ENCODE measurements at regions not wholly inside any gene's neighbourhood (a gene's known extent, or its start where the extent isn't known, plus 50 kb on each side); places are given as distances from the start of the nearest gene placed in this dataset.

- Histone ChIP-seq H2AFZ (ENCODE audit: low read depth, low read length, poor library complexity, severe bottlenecking) (no peak overlapping the region), H4K20me1 (ENCODE audit: insufficient read depth) (no peaks in the 10 kb centered on the region; the same call in 1 of the 2 replicates), H3K27me3 (ENCODE audit: insufficient read depth, low read length) (peaks cover 28% of the 10 kb centered on the region), H3K36me3 (ENCODE audit: control insufficient read depth in 1 of 2, insufficient read depth in 2 of 2, low read length in 2 of 2) (no peaks in the 10 kb centered on the region), H3K4me3 (replicated peaks in 1 of 2; ENCODE audit: low read depth in 1 of 2, low read length in 2 of 2) (no peak overlapping the region), H3K9ac (ENCODE audit: low read length) (no peak overlapping the region), H3K27ac (ENCODE audit: low read depth, low read length) (no peak overlapping the region), H3K9me3 (ENCODE audit: control insufficient read depth in 1 of 2, insufficient read depth in 1 of 2, low read depth in 1 of 2, low read length in 2 of 2) (no peaks in the 10 kb centered on the region), H3K4me1 (ENCODE audit: control insufficient read depth in 1 of 2, insufficient read depth in 2 of 2, low read length in 2 of 2) (no peaks in the 10 kb centered on the region), H3K79me2 (ENCODE audit: insufficient read depth, low read length) (no peaks in the 10 kb centered on the region), H3K4me2 (ENCODE audit: low read length) (no peak overlapping the region), H3K9me2 (ENCODE audit: insufficient read depth) (no peaks in the 10 kb centered on the region)
- ChIA-PET CTCF (no interaction called here), POLR2A (no interaction called here), RAD21 (ENCODE audit: low non-redundant PET in 1 of 2, low total read pairs in 2 of 2, uncharacterized antibody in 2 of 2, unreplicated experiment in 2 of 2) (no interaction called here)
- ATAC-seq (no peak), DNase-seq (ENCODE audit: low read depth, low spot score) (no peak)
- no TSS peak for BruUV-seq (replicated peaks)
- TF ChIP-seq POLR2A (IDR thresholded peaks at IDR 0.05; ENCODE audit: borderline replicate concordance, extremely low read depth, insufficient read depth, insufficient read length) (no peak), TCF7L2 (IDR thresholded peaks at IDR 0.05; ENCODE audit: borderline replicate concordance, extremely low read depth, insufficient read depth, insufficient read length) (no peak), CEBPB (IDR thresholded peaks at IDR 0.05; ENCODE audit: low read depth) (no peak), SRF (IDR thresholded peaks at IDR 0.05; ENCODE audit: low read depth) (no peak)
- intact Hi-C loops (cut with micrococcal nuclease) = no loop called here
Observed at GRCh38 chr16:25580041-25580440, 111.7 kb upstream of the HS3ST4 start.

GRCh38 chr16:25575363-25575762 is 116.4 kb upstream of the HS3ST4 start:
- ChIA-PET POLR2A (no interaction called here), CTCF (no interaction called here), RAD21 (ENCODE audit: low non-redundant PET in 1 of 2, low total read pairs in 2 of 2, uncharacterized antibody in 2 of 2, unreplicated experiment in 2 of 2) (no interaction called here)
- no peak for ATAC-seq
- no peak overlapping the region for H3K4me2 ChIP-seq (ENCODE audit: low read length)
- no peaks in the 10 kb centered on the region for H3K9me3 ChIP-seq (ENCODE audit: control insufficient read depth in 1 of 2, insufficient read depth in 1 of 2, low read depth in 1 of 2, low read length in 2 of 2)
- H3K27me3 ChIP-seq (ENCODE audit: insufficient read depth, low read length) = peaks cover 15% of the 10 kb centered on the region
- H3K4me3 ChIP-seq (replicated peaks in 1 of 2; ENCODE audit: low read depth in 1 of 2, low read length in 2 of 2) = no peak overlapping the region
- H2AFZ ChIP-seq (ENCODE audit: low read depth, low read length, poor library complexity, severe bottlenecking) = no peak overlapping the region
- no peaks in the 10 kb centered on the region for H3K4me1 ChIP-seq (ENCODE audit: control insufficient read depth in 1 of 2, insufficient read depth in 2 of 2, low read length in 2 of 2)
- no peak for TF ChIP-seq POLR2AphosphoS5 (IDR thresholded peaks at IDR 0.05; ENCODE audit: low read depth, low read length)
- no peak for TF ChIP-seq SIN3A (IDR thresholded peaks at IDR 0.05; ENCODE audit: low read depth)
- H3K36me3 ChIP-seq (ENCODE audit: control insufficient read depth in 1 of 2, insufficient read depth in 2 of 2, low read length in 2 of 2) = no peaks in the 10 kb centered on the region
- no TSS peak for BruUV-seq (replicated peaks)
- no peaks in the 10 kb centered on the region; the same call in 1 of the 2 replicates for H4K20me1 ChIP-seq (ENCODE audit: insufficient read depth)
- no peak overlapping the region for H3K9ac ChIP-seq (ENCODE audit: low read length)
- no peak for DNase-seq (ENCODE audit: low read depth, low spot score)
- no peak overlapping the region for H3K27ac ChIP-seq (ENCODE audit: low read depth, low read length)
- H3K9me2 ChIP-seq (ENCODE audit: insufficient read depth) = no peaks in the 10 kb centered on the region
- H3K79me2 ChIP-seq (ENCODE audit: insufficient read depth, low read length) = no peaks in the 10 kb centered on the region
- intact Hi-C loops (cut with micrococcal nuclease) = no loop called here

Data from HCT116 (cell line).